MM.1S (cell line): ENCODE measurements at regions not wholly inside any gene's neighbourhood (a gene's known extent, or its start where the extent isn't known, plus 50 kb on each side); places are given as distances from the start of the nearest gene placed in this dataset.

Source experiments
- DNase-seq: peaks from one replicate; pipeline ENCODE4 v3.0.0-alpha.2; 2015
- H2AFZ ChIP-seq: fragments of 300-600 bp; sonication (generic); 2 replicates; pipeline ENCODE4 v1.6.0; 2016; ENCODE audit warnings: antibody characterized with exemption, low read length
- H3F3A ChIP-seq: fragments of 300-600 bp; sonication (generic); 2 replicates; pipeline ENCODE4 v1.6.1; 2016; ENCODE audit warnings: mild to moderate bottlenecking, antibody characterized with exemption, low read length, moderate library complexity, mixed read lengths; ENCODE audit not compliant: insufficient read depth
- H3K27ac ChIP-seq: fragments of 300-600 bp; sonication (generic); 2 replicates; pipeline ENCODE4 v1.5.1; 2016; ENCODE audit warnings: mild to moderate bottlenecking, low read length
- H3K27me3 ChIP-seq: fragments of 300-600 bp; sonication (generic); replicated peaks from 2 replicates; pipeline ENCODE4 v1.6.0; 2016; ENCODE audit warnings: low read length; ENCODE audit not compliant: insufficient read depth
- H3K36me3 ChIP-seq: fragments of 300-600 bp; sonication (generic); replicated peaks from 2 replicates; pipeline ENCODE4 v1.6.1; 2016; ENCODE audit warnings: mild to moderate bottlenecking, low read length, mixed read lengths; ENCODE audit not compliant: insufficient read depth
- H3K4me1 ChIP-seq: fragments of 300-600 bp; sonication (generic); 2 replicates; pipeline ENCODE4 v1.6.1; 2016; ENCODE audit warnings: low read length, mixed read lengths
- H3K4me2 ChIP-seq: fragments of 300-600 bp; sonication (generic); 2 replicates; pipeline ENCODE4 v1.6.0; 2016; ENCODE audit warnings: low read depth, low read length
- H3K4me3 ChIP-seq: fragments of 300-600 bp; sonication (generic); 2 replicates; pipeline ENCODE4 v1.5.1; 2016; ENCODE audit warnings: low read length, mixed read lengths
- H3K79me2 ChIP-seq: fragments of 300-600 bp; sonication (generic); 2 replicates; pipeline ENCODE4 v1.6.1; 2016; ENCODE audit warnings: mixed run types, low read length, mixed read lengths
- H3K9ac ChIP-seq: fragments of 300-600 bp; sonication (generic); 2 replicates; pipeline ENCODE4 v1.6.1; 2016; ENCODE audit warnings: low read length, mixed read lengths
- H3K9me2 ChIP-seq: fragments of 300-600 bp; sonication (generic); replicated peaks from 2 replicates; pipeline ENCODE4 v1.6.1; 2016; ENCODE audit warnings: mild to moderate bottlenecking, low read length, mixed read lengths; ENCODE audit not compliant: insufficient read depth
- H3K9me3 ChIP-seq: fragments of 300-600 bp; sonication (generic); replicated peaks from 2 replicates; pipeline ENCODE4 v1.6.1; 2016; ENCODE audit warnings: mild to moderate bottlenecking, low read length, mixed read lengths; ENCODE audit not compliant: insufficient read depth
- H4K20me1 ChIP-seq: fragments of 300-600 bp; sonication (generic); 2 replicates; pipeline ENCODE4 v1.6.1; 2016; ENCODE audit warnings: mild to moderate bottlenecking, low read length, moderate library complexity, mixed read lengths; ENCODE audit not compliant: insufficient read depth
- CTCF ChIP-seq: fragments of 300-600 bp; sonication (generic); IDR thresholded peaks from 2 replicates; pipeline ENCODE4 v1.5.1; 2016; ENCODE audit warnings: antibody characterized with exemption, low read length, mixed read lengths
- EZH2 ChIP-seq: fragments of 300-600 bp; sonication (generic); optimal IDR thresholded peaks from 2 replicates; pipeline ENCODE3; 2017; ENCODE audit warnings: low read depth, mild to moderate bottlenecking, antibody characterized with exemption, low read length, mixed read lengths
- EZH2phosphoT487 ChIP-seq: fragments of 300-600 bp; sonication (generic); IDR thresholded peaks from 2 replicates; pipeline ENCODE4 v1.6.1; 2018; ENCODE audit warnings: antibody characterized with exemption, low read length

GRCh38 chr5:90293931-90294330, 115.6 kb downstream of the CETN3 start:
- Histone ChIP-seq H3K27me3 (no peaks in the 10 kb centered on the region), H3K9ac (no peak overlapping the region), H3F3A (no peaks in the 10 kb centered on the region), H3K4me1 (peaks cover 9% of the 10 kb centered on the region; the same call in 1 of the 2 replicates), H3K36me3 (no peaks in the 10 kb centered on the region), H3K79me2 (no peaks in the 10 kb centered on the region), H3K4me3 (no peak overlapping the region), H3K9me3 (no peaks in the 10 kb centered on the region), H2AFZ (no peak overlapping the region), H3K9me2 (no peaks in the 10 kb centered on the region), H4K20me1 (no peaks in the 10 kb centered on the region), H3K4me2 (no peak overlapping the region), H3K27ac (no peak overlapping the region)
- no peak for TF ChIP-seq EZH2phosphoT487
- TF ChIP-seq CTCF = no peak
- no peak for TF ChIP-seq EZH2
- DNase-seq = no peak

- Histone ChIP-seq H3K79me2 (no peaks in the 10 kb centered on the region), H3K9me3 (no peaks in the 10 kb centered on the region), H3K27me3 (no peaks in the 10 kb centered on the region), H3F3A (no peaks in the 10 kb centered on the region), H3K36me3 (no peaks in the 10 kb centered on the region), H4K20me1 (no peaks in the 10 kb centered on the region), H3K4me1 (peaks cover 9% of the 10 kb centered on the region; the same call in 1 of the 2 replicates), H3K4me3 (no peak overlapping the region), H3K9ac (no peak overlapping the region), H2AFZ (no peak overlapping the region), H3K27ac (no peak overlapping the region), H3K9me2 (no peaks in the 10 kb centered on the region), H3K4me2 (no peak overlapping the region)
- no peak for TF ChIP-seq EZH2phosphoT487
- TF ChIP-seq EZH2 = no peak
- TF ChIP-seq CTCF = no peak
- DNase-seq = peak; percentile 11
Measured at GRCh38 chr5:90290648-90291047, 118.9 kb downstream of the CETN3 start.

DNA sequence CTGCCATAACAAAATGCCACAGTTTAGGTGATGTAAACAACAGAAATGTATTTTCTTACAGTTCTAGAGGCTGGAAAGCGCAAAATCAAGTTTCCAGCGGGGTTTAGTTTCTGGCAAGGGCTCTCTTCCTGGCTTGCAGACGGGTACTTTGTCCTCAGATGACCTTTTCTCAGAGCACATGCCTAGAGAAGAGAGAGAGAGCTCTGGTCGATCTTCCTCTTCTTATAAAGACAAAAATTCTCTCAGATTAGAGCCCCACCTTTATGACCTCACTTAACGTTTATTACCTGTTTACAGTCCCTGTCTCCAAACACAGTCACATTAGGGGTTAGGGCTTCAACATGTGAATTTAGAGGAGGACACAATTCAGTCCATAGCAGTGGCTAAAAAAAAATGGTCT, 119.7 kb downstream of the CETN3 start:
- Histone ChIP-seq H3F3A (no peaks in the 10 kb centered on the region), H3K9me3 (no peaks in the 10 kb centered on the region), H3K9me2 (no peaks in the 10 kb centered on the region), H3K4me2 (no peak overlapping the region), H3K4me3 (no peak overlapping the region), H3K36me3 (no peaks in the 10 kb centered on the region), H3K79me2 (no peaks in the 10 kb centered on the region), H3K27me3 (no peaks in the 10 kb centered on the region), H4K20me1 (no peaks in the 10 kb centered on the region), H2AFZ (no peak overlapping the region), H3K4me1 (peaks cover 9% of the 10 kb centered on the region; the same call in 1 of the 2 replicates), H3K9ac (no peak overlapping the region), H3K27ac (no peak overlapping the region)
- TF ChIP-seq EZH2phosphoT487 (no peak), CTCF (no peak), EZH2 (no peak)
- no peak for DNase-seq
